SU-DHL-6 (cell line): ENCODE measurements at regions not wholly inside any gene's neighbourhood (a gene's known extent, or its start where the extent isn't known, plus 50 kb on each side); places are given as distances from the start of the nearest gene placed in this dataset.

Experiments used
- H2AFZ ChIP-seq: fragments of 200-600 bp; sonication (generic); 2 replicates; pipeline ENCODE4 v1.6.1; 2014; ENCODE audit warnings: low read depth, mild to moderate bottlenecking, moderate library complexity, mixed read lengths, antibody characterized with exemption, low read length; ENCODE audit not compliant: severe bottlenecking
- H3F3A ChIP-seq: fragments of 200-600 bp; shearing (Covaris generic); 2 replicates; pipeline ENCODE4 v1.6.0; 2016; ENCODE audit warnings: antibody characterized with exemption, mild to moderate bottlenecking; ENCODE audit not compliant: insufficient read depth
- H3K27ac ChIP-seq: fragments of 200-600 bp; sonication (generic); 2 replicates; pipeline ENCODE4 v1.5.1; 2016; ENCODE audit warnings: low read depth, mild to moderate bottlenecking, low read length, moderate library complexity, mixed read lengths
- H3K27me3 ChIP-seq: fragments of 200-600 bp; sonication (generic), shearing (Covaris generic); 2 replicates; pipeline ENCODE4 v1.6.0; 2014; ENCODE audit warnings: mild to moderate bottlenecking, low read length
- H3K36me3 ChIP-seq: fragments of 200-600 bp; sonication (generic); 2 replicates; pipeline ENCODE4 v1.6.1; 2014; ENCODE audit warnings: mild to moderate bottlenecking, low read length, mixed read lengths
- H3K4me2 ChIP-seq: fragments of 300-600, 200-600 bp; shearing (Covaris generic), sonication (generic); 2 replicates; pipeline ENCODE4 v1.6.0; 2014; ENCODE audit warnings: low read length, low read depth, mild to moderate bottlenecking; ENCODE audit not compliant: poor library complexity, severe bottlenecking
- H3K4me3 ChIP-seq: fragments of 200-600 bp; sonication (generic); 2 replicates; pipeline ENCODE4 v1.5.1; 2014; ENCODE audit warnings: antibody characterized with exemption, low read length, mild to moderate bottlenecking, mixed read lengths; ENCODE audit not compliant: insufficient read depth, poor library complexity, severe bottlenecking
- H3K79me2 ChIP-seq: fragments of 200-600 bp; sonication (generic); 2 replicates; pipeline ENCODE4 v1.6.1; 2014; ENCODE audit warnings: mild to moderate bottlenecking, low read length, moderate library complexity; ENCODE audit not compliant: insufficient read depth
- H3K9ac ChIP-seq: fragments of 200-600 bp; sonication (generic); 2 replicates; pipeline ENCODE4 v1.7.0; 2014; ENCODE audit warnings: mild to moderate bottlenecking, low read length
- H3K9me2 ChIP-seq: fragments of 200-600 bp; sonication (generic); replicated peaks from 2 replicates; pipeline ENCODE4 v1.6.1; 2014; ENCODE audit warnings: low read length; ENCODE audit not compliant: insufficient read depth
- H3K9me3 ChIP-seq: fragments of 200-600 bp; sonication (generic); 2 replicates; pipeline ENCODE4 v1.6.1; 2014; ENCODE audit warnings: low read length, mixed read lengths; ENCODE audit not compliant: insufficient read depth
- H4K20me1 ChIP-seq: fragments of 200-600 bp; sonication (generic); 2 replicates; pipeline ENCODE4 v1.6.1; 2014; ENCODE audit warnings: low read depth, mild to moderate bottlenecking, antibody characterized with exemption, low read length, moderate library complexity, mixed read lengths
- CTCF ChIP-seq: fragments of 200-600 bp; sonication (generic); IDR thresholded peaks from one replicate; pipeline ENCODE4 v1.5.1; 2017; ENCODE audit warnings: antibody characterized with exemption, mild to moderate bottlenecking, low read length, moderate library complexity; ENCODE audit not compliant: insufficient read depth, poor library complexity, severe bottlenecking
- EZH2phosphoT487 ChIP-seq: fragments of 200-600 bp; sonication (generic), shearing (Covaris generic); conservative IDR thresholded peaks from 2 replicates; pipeline ENCODE4 v1.6.1; 2018; ENCODE audit warnings: mild to moderate bottlenecking, antibody characterized with exemption, low read length, moderate library complexity, mixed read lengths

- no peaks in the 10 kb centered on the region for H3K79me2 ChIP-seq
- H2AFZ ChIP-seq = no peak overlapping the region
- no peaks in the 10 kb centered on the region for H3K9me3 ChIP-seq
- H3K9ac ChIP-seq = no peak overlapping the region
- no peak overlapping the region for H3K4me3 ChIP-seq
- no peaks in the 10 kb centered on the region for H3F3A ChIP-seq
- no peaks in the 10 kb centered on the region for H3K36me3 ChIP-seq
- H3K27me3 ChIP-seq = no peaks in the 10 kb centered on the region
- H3K9me2 ChIP-seq = no peaks in the 10 kb centered on the region
- H3K4me2 ChIP-seq = no peak overlapping the region
- TF ChIP-seq CTCF = no peak
- TF ChIP-seq EZH2phosphoT487 = no peak
- H4K20me1 ChIP-seq = no peaks in the 10 kb centered on the region
- H3K27ac ChIP-seq = no peak overlapping the region
Observed at GRCh38 chr9:13570068-13570974, 290.8 kb upstream of the MPDZ start.

GRCh38 chr9:13569602-13570067, 290.1 kb upstream of the MPDZ start:
- Histone ChIP-seq H3K9me3 (no peaks in the 10 kb centered on the region), H3K9me2 (no peaks in the 10 kb centered on the region), H2AFZ (no peak overlapping the region), H3K27ac (no peak overlapping the region), H3K36me3 (no peaks in the 10 kb centered on the region), H3K4me2 (no peak overlapping the region), H3K4me3 (no peak overlapping the region), H4K20me1 (no peaks in the 10 kb centered on the region), H3F3A (no peaks in the 10 kb centered on the region), H3K9ac (no peak overlapping the region), H3K79me2 (no peaks in the 10 kb centered on the region), H3K27me3 (no peaks in the 10 kb centered on the region)
- TF ChIP-seq EZH2phosphoT487 (no peak), CTCF (no peak)

GRCh38 chr9:13568841-13569601, 289.5 kb upstream of the MPDZ start:
- H3K79me2 ChIP-seq = no peaks in the 10 kb centered on the region
- H3K9me3 ChIP-seq = no peaks in the 10 kb centered on the region
- no peak for TF ChIP-seq EZH2phosphoT487
- no peak for TF ChIP-seq CTCF
- no peaks in the 10 kb centered on the region for H3K27me3 ChIP-seq
- H4K20me1 ChIP-seq = no peaks in the 10 kb centered on the region
- no peaks in the 10 kb centered on the region for H3K9me2 ChIP-seq
- no peaks in the 10 kb centered on the region for H3K36me3 ChIP-seq
- H3K27ac ChIP-seq = no peak overlapping the region
- H2AFZ ChIP-seq = no peak overlapping the region
- H3F3A ChIP-seq = no peaks in the 10 kb centered on the region
- H3K4me2 ChIP-seq = no peak overlapping the region
- no peak overlapping the region for H3K4me3 ChIP-seq
- H3K9ac ChIP-seq = no peak overlapping the region
